Spleen (tissue), 7 donors: ENCODE measurements at regions not wholly inside any gene's neighbourhood (a gene's known extent, or its start where the extent isn't known, plus 50 kb on each side); places are given as distances from the start of the nearest gene placed in this dataset.

Experiments
- CTCF ChIP-seq, 11 experiments: fragments of 200-600 bp in 7 of 11; fragments of 450-650 bp in 4 of 11; sonication (generic) in 4 of 11; IDR thresholded peaks in 8 of 11; conservative IDR thresholded peaks in 3 of 11; 1 replicate in 7 of 11; 2 replicates in 4 of 11; pipeline versions ENCODE4 v1.4.0 to v1.8.0; 2016 to 2021; ENCODE audit warnings: antibody characterized with exemption in 11 of 11, inconsistent platforms in 4 of 11, mild to moderate bottlenecking in 1 of 11
- POLR2A ChIP-seq, 3 donors: fragments of 450-650 bp; IDR thresholded peaks; one replicate each; pipeline ENCODE4 v1.5.1; 2017; ENCODE audit warnings: antibody characterized with exemption in 3 of 3, mild to moderate bottlenecking in 1 of 3
- POLR2AphosphoS5 ChIP-seq, 3 donors: sonication (generic); formaldehyde crosslinking; IDR thresholded peaks; one replicate each; pipeline ENCODE4 v1.5.1; 2017; ENCODE audit warnings: antibody characterized with exemption in 3 of 3
- donor health status: DM: no; HTN: no; CAD: no; lungs with moderate emphysema.
- donor health status: DM: no; HTN: no; CAD: no.
- donor health status: DM: no; HTN: no; CAD: no.

DNA sequence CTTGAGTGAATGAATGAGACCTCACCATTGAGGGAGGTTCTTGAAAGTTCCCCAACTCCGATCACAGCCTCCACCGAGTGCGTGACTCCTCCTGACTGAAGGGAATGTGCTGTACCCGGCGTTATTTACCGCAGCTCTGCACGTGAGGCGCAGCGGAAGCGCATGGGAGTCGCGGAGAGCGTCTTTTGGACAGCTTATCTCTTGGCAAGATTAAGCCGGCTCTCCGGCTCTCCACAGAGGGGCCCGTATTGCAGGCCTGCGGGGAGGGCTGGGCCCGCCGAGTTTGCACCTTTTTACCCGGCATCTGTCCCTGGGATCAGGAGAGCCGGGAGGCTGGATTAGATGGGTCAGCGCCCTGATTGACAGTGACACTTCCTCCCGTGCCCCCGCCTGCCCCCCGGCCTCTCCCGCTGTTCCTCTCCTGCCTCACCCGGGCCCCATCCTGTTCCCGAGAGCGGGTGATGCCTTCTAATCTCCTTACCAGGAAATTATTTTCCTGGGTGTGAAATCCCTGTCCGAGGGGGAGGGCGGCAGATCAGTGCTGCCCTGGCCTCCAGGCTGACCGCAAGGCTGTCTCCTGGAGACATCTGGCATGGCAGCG is 176.3 kb downstream of the INHBB start:
- TF ChIP-seq CTCF (IDR thresholded peaks at IDR 0.05 in 8 of 11, conservative IDR thresholded peaks at IDR 0.05 in 3 of 11) = no peak
- no peak for TF ChIP-seq POLR2A (IDR thresholded peaks at IDR 0.05)
- TF ChIP-seq POLR2AphosphoS5 (IDR thresholded peaks at IDR 0.05) = no peak
